ENCODE measurements at regions not wholly inside any gene's neighbourhood (a gene's known extent, or its start where the extent isn't known, plus 50 kb on each side); places are given as distances from the start of the nearest gene placed in this dataset.

DNA sequence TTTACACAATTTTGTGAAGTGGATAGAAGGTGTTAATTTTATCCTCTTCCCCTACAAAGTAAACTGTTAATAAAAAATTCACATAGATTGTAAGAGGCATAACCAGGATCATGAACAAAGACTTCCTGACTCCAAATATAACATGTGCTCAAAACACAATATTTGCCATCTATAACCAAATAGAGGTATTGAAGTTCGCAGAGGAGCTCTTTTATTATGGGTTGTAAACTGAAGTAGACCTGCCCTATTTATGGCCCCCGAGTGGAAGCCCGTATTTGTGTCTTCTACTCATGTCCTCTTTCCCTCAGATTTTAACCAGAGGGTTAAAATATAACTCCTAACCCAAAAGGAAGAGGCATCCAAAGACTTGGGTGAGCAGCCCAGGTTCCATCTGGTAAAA is 285.6 kb upstream of the COL8A1 start:
- no peak for TF ChIP-seq POLR2A (IDR thresholded peaks at IDR 0.05; ENCODE audit: low read depth, low read length)
- no peak for TF ChIP-seq POLR2AphosphoS5 (IDR thresholded peaks at IDR 0.05; ENCODE audit: low read depth, low read length)
- no peak for TF ChIP-seq SPI1 (IDR thresholded peaks at IDR 0.05; ENCODE audit: low read depth, low read length)
